HepG2 (cell line): ENCODE measurements at regions not wholly inside any gene's neighbourhood (a gene's known extent, or its start where the extent isn't known, plus 50 kb on each side); places are given as distances from the start of the nearest gene placed in this dataset.

Experiments
- ATAC-seq: fragments of 200-7000 bp; cut with Tn5 transposase; 3 replicates; pipeline ENCODE4 v1.9.1; 2020; ENCODE audit warnings: mild to moderate bottlenecking, moderate library complexity
- BruUV-seq: library from RNA; stranded (reverse); fragments of 400-500 nt; replicated peaks from 2 replicates; lab custom pipeline; 2021; lab: Mats Ljungman, UMichigan
- CTCF ChIA-PET: fragments of 300-600 bp; formaldehyde crosslinking; extraction: SDS; loops from one replicate; lab custom pipeline; 2021; ENCODE audit warnings: low total read pairs, inconsistent platforms, low intra/inter-chr PET ratio; lab: Yijun Ruan, JAX
- POLR2A ChIA-PET: fragments of 350-600 bp; sonication (Branson Sonifier 250); formaldehyde crosslinking; loops from one replicate; lab custom pipeline; 2020; ENCODE audit warnings: antibody characterized with exemption, inconsistent platforms; lab: Yijun Ruan, JAX
- DNase-seq: peaks from one replicate; pipeline ENCODE4 v3.0.0-alpha.2; 2015; ENCODE audit warnings: low spot score
- FAIRE-seq: peaks from 3 replicates; lab custom pipeline; 2011; peaks lifted over from hg19 to GRCh38; lab: Jason Lieb, UNC
- H2AFZ ChIP-seq: one replicate; pipeline ENCODE4 v1.6.1; 2011; ENCODE audit warnings: low read length, inconsistent platforms
- H3K27ac ChIP-seq: fragments of 300-600 bp; 3 replicates; pipeline ENCODE4 v1.8.0; 2011; ENCODE audit warnings: mixed run types, mild to moderate bottlenecking, mixed read lengths, low read length, inconsistent platforms; ENCODE audit not compliant: insufficient read depth; ENCODE audit errors: extremely low read length
- H3K27me3 ChIP-seq, 2 experiments: fragments of 200-600 bp in 1 of 2; 2 replicates in 1 of 2; 3 replicates in 1 of 2; pipeline versions ENCODE4 v1.6.0 to v1.8.0; 2011; ENCODE audit warnings: low read length in 2 of 2, mild to moderate bottlenecking in 2 of 2, moderate library complexity in 2 of 2, inconsistent platforms in 1 of 2; ENCODE audit not compliant: insufficient read depth in 2 of 2, control insufficient read depth in 1 of 2
- H3K36me3 ChIP-seq, 2 experiments: fragments of 200-600 bp in 1 of 2; replicated peaks in 1 of 2; 2 replicates in 1 of 2; 3 replicates in 1 of 2; pipeline versions ENCODE4 v1.5.1 to v1.8.0; 2011; ENCODE audit warnings: low read length in 2 of 2, inconsistent platforms in 1 of 2; ENCODE audit not compliant: insufficient read depth in 2 of 2, control insufficient read depth in 1 of 2
- H3K4me1 ChIP-seq: 2 replicates; pipeline ENCODE4 v1.5.1; 2012; ENCODE audit warnings: low read length, inconsistent platforms; ENCODE audit not compliant: insufficient read depth
- H3K4me2 ChIP-seq: 2 replicates; pipeline ENCODE4 v1.6.0; 2011; ENCODE audit warnings: low read depth, low read length, inconsistent platforms
- H3K4me3 ChIP-seq, 3 experiments: fragments of 200-600 bp in 1 of 3; sonication (generic), shearing (Covaris generic) in 1 of 3; replicated peaks in 1 of 3; 2 replicates each; pipeline ENCODE4 v1.5.1; 2011 to 2016; ENCODE audit warnings: low read length in 3 of 3, inconsistent platforms in 2 of 3, low read depth in 2 of 3, mild to moderate bottlenecking in 2 of 3, control low read depth in 1 of 3, mixed read lengths in 1 of 3; ENCODE audit not compliant: insufficient read depth in 1 of 3
- H3K79me2 ChIP-seq: one replicate; pipeline ENCODE4 v1.6.1; 2011; ENCODE audit warnings: low read length, inconsistent platforms; ENCODE audit not compliant: insufficient read depth
- H3K9ac ChIP-seq: 2 replicates; pipeline ENCODE4 v1.6.0; 2011; ENCODE audit warnings: mild to moderate bottlenecking, low read depth, low read length, inconsistent platforms; ENCODE audit not compliant: insufficient read depth
- H3K9me3 ChIP-seq: 2 replicates; pipeline ENCODE4 v1.5.1; 2012; ENCODE audit warnings: mild to moderate bottlenecking, low read length
- H4K20me1 ChIP-seq: 2 replicates; pipeline ENCODE4 v1.6.0; 2011; ENCODE audit warnings: inconsistent platforms, mild to moderate bottlenecking, low read length, moderate library complexity; ENCODE audit not compliant: insufficient read depth
- AKAP8 ChIP-seq: sonication (generic); formaldehyde crosslinking; IDR thresholded peaks from 2 replicates; pipeline ENCODE4 v1.5.1; 2020; ENCODE audit warnings: mild to moderate bottlenecking, missing genetic modification reagents
- FOXM1 ChIP-seq: sonication (generic); formaldehyde crosslinking; IDR thresholded peaks from 2 replicates; pipeline ENCODE4 v1.5.0; 2020; ENCODE audit warnings: missing genetic modification reagents
- HOXA9 ChIP-seq: sonication (generic); formaldehyde crosslinking; IDR thresholded peaks from 2 replicates; pipeline ENCODE4 v1.8.1; 2022; ENCODE audit warnings: missing genetic modification reagents, mild to moderate bottlenecking, moderate library complexity, borderline replicate concordance
- KAT2B ChIP-seq: fragments of 150-350 bp; IDR thresholded peaks from 2 replicates; pipeline ENCODE4 v1.6.1; 2014; ENCODE audit warnings: low read depth, low read length, borderline replicate concordance
- NFAT5 ChIP-seq: sonication (generic); formaldehyde crosslinking; IDR thresholded peaks from 2 replicates; pipeline ENCODE4 v1.4.0; 2020; ENCODE audit warnings: missing genetic modification reagents
- NR2F2 ChIP-seq: IDR thresholded peaks from 2 replicates; pipeline ENCODE4 v1.6.1; 2012; ENCODE audit warnings: low read depth, inconsistent platforms, borderline replicate concordance
- POGZ ChIP-seq: sonication (generic); formaldehyde crosslinking; IDR thresholded peaks from 2 replicates; pipeline ENCODE4 v1.4.0; 2020; ENCODE audit warnings: mild to moderate bottlenecking, missing genetic modification reagents
- RXRA ChIP-seq: sonication (generic); formaldehyde crosslinking; IDR thresholded peaks from 2 replicates; pipeline ENCODE4 v1.5.1; 2020; ENCODE audit warnings: missing genetic modification reagents
- ZFX ChIP-seq: sonication (generic); formaldehyde crosslinking; IDR thresholded peaks from 2 replicates; pipeline ENCODE4 v1.4.0; 2020; ENCODE audit warnings: mild to moderate bottlenecking, low read depth, missing genetic modification reagents, moderate library complexity
- WGBS: methylation state at CpG from one replicate; pipeline ENCODE4 v1.1.6; 2017; ENCODE audit warnings: low lambda C conversion rate; 5-methylcytosine and 5-hydroxymethylcytosine counted together
- in situ Hi-C: cut with HindIII; loops from 2 replicates; pipeline ENCODE4 v1.10.0; 2017; ENCODE audit warnings: low pct_unique_long_range_greater_than_20kb; ENCODE audit not compliant: extremely low pct_ligation_motif_present
- intact Hi-C: fragments of 100-400 bp; cut with micrococcal nuclease; formaldehyde crosslinking; loops from one replicate; pipeline ENCODE4 v1.10.0; 2022; ENCODE audit not compliant: unreplicated experiment

- Histone ChIP-seq H3K4me3 (no peak overlapping the region), H3K27me3 (peaks cover 0 to under 1% of the 10 kb centered on the region in 2 experiments; a peak in 1 of 5 replicates), H3K27ac (no peak overlapping the region), H3K9me3 (no peaks in the 10 kb centered on the region), H3K9ac (no peak overlapping the region), H3K4me1 (no peaks in the 10 kb centered on the region), H3K36me3 (no peaks in the 10 kb centered on the region), H3K4me2 (no peak overlapping the region), H4K20me1 (no peaks in the 10 kb centered on the region), H2AFZ (no peak overlapping the region), H3K79me2 (no peaks in the 10 kb centered on the region)
- no peak for ATAC-seq
- no peak for FAIRE-seq
- BruUV-seq, result no TSS peak
- ChIA-PET POLR2A (no interaction called here), CTCF (no interaction called here)
- TF ChIP-seq KAT2B (no peak), RXRA (CRISPR knock-in tag) (no peak), ZFX (CRISPR knock-in tag) (no peak), AKAP8 (no peak), NR2F2 (no peak), NFAT5 (no peak), POGZ (CRISPR knock-in tag) (no peak), FOXM1 (CRISPR knock-in tag) (no peak), HOXA9 (CRISPR knock-in tag) (no peak)
- 0% methylated on average over 4 of the region's 9 CpGs for WGBS
- intact Hi-C loops (no loop called here), in situ Hi-C loops (no loop called here)
- DNase-seq, result no peak
These were observed 277.9 kb upstream of the IRX2 start for GRCh38 chr5:3029396-3029795.
